Natural killer cell (primary cell): ENCODE measurements at regions not wholly inside any gene's neighbourhood (a gene's known extent, or its start where the extent isn't known, plus 50 kb on each side); places are given as distances from the start of the nearest gene placed in this dataset.

Experiments used
- ATAC-seq, 3 donors: fragments of 150-1000 bp in 2 of 3; fragments of 200-7000 bp in 1 of 3; cut with Tn5 transposase; 1 replicate in 1 of 3; 2 replicates in 2 of 3; pipeline ENCODE4 v1.10.0; 2021; ENCODE audit warnings: mild to moderate bottlenecking in 2 of 3, moderate library complexity in 2 of 3
- DNase-seq, 2 donors: peaks; one replicate each; pipeline versions ENCODE4 v3.0.0 to v3.0.0-alpha.2; 2013 to 2021; ENCODE audit warnings: mixed read lengths in 1 of 2
- H3K27ac ChIP-seq: one replicate; pipeline ENCODE4 v1.5.1; 2013; ENCODE audit warnings: mild to moderate bottlenecking, low read length
- H3K27me3 ChIP-seq: one replicate; pipeline ENCODE4 v1.6.1; 2013; ENCODE audit warnings: low read length; ENCODE audit not compliant: control insufficient read depth, insufficient read depth
- H3K36me3 ChIP-seq: one replicate; pipeline ENCODE4 v1.6.1; 2013; ENCODE audit warnings: low read length; ENCODE audit not compliant: control insufficient read depth, insufficient read depth
- H3K4me1 ChIP-seq: one replicate; pipeline ENCODE4 v1.6.1; 2013; ENCODE audit warnings: low read length; ENCODE audit not compliant: control insufficient read depth, insufficient read depth
- H3K4me3 ChIP-seq: one replicate; pipeline ENCODE4 v1.5.1; 2013; ENCODE audit warnings: low read length
- H3K9me3 ChIP-seq: one replicate; pipeline ENCODE4 v1.6.1; 2013; ENCODE audit warnings: low read length; ENCODE audit not compliant: control insufficient read depth, insufficient read depth
- H3K27ac Mint-ChIP-seq, 2 donors: one replicate each; pipeline ENCODE4 v1.8.0; 2022; ENCODE audit warnings: mild to moderate bottlenecking in 2 of 2, mixed read lengths in 2 of 2, moderate library complexity in 1 of 2
- H3K27me3 Mint-ChIP-seq, 2 donors: one replicate each; pipeline ENCODE4 v1.8.0; 2022; ENCODE audit warnings: low read depth in 2 of 2, mixed read lengths in 2 of 2
- H3K36me3 Mint-ChIP-seq: one replicate; pipeline ENCODE4 v1.8.0; 2022; ENCODE audit warnings: mixed read lengths
- H3K4me1 Mint-ChIP-seq, 2 donors: one replicate each; pipeline ENCODE4 v1.8.0; 2022; ENCODE audit warnings: mixed read lengths in 2 of 2
- H3K4me3 Mint-ChIP-seq: one replicate; pipeline ENCODE4 v1.8.0; 2022; ENCODE audit warnings: mild to moderate bottlenecking, moderate library complexity, mixed read lengths
- H3K9me3 Mint-ChIP-seq, 2 donors: one replicate each; pipeline ENCODE4 v1.8.0; 2022; ENCODE audit warnings: mixed read lengths in 2 of 2
- CTCF ChIP-seq: fragments of 200-600 bp; IDR thresholded peaks from one replicate; pipeline ENCODE4 v1.8.0; 2022; ENCODE audit warnings: antibody characterized with exemption
- WGBS: methylation state at CpG from one replicate; pipeline ENCODE4 v1.1.7; 2013; ENCODE audit warnings: missing lambda C conversion rate; ENCODE audit not compliant: insufficient coverage; 5-methylcytosine and 5-hydroxymethylcytosine counted together
- intact Hi-C: fragments of 100-400 bp; cut with micrococcal nuclease; formaldehyde crosslinking; loops from one replicate; pipeline ENCODE4 v1.14.2; 2022

DNA sequence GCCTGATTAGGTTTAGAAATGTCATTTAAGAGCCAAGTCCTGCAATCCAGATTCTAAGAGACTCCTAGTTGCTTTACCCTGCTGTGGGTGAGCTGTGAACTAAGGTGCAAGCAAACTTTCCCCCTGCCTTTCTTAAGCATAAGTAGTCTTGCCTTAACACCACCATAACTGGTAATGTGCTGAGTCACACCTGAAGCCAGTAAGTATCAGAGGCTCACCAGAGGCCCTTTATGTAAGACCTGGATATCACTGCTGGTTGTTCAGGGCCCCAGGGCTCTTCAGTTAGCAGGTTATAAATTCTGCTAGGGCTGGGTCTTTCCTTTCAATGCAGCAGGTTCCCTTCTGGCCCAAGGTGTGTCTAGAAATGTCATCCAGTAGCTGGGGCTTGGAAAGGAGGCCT, 509.9 kb downstream of the VGLL3 start:
- peaks cover 24 to 37% of the 10 kb centered on the region in 2 donors for H3K9me3 Mint-ChIP-seq

GRCh38 chr3:86464180-86464579, 526.8 kb downstream of the VGLL3 start:
- ATAC-seq: no peak
- Mint-ChIP-seq H3K9me3 (peaks cover 0 to 7% of the 10 kb centered on the region in 2 donors), H3K36me3 (no peaks in the 10 kb centered on the region), H3K4me3 (no peak overlapping the region), H3K27ac (no peak overlapping the region), H3K4me1 (no peaks in the 10 kb centered on the region), H3K27me3 (no peaks in the 10 kb centered on the region)
- H3K27me3 ChIP-seq: no peaks in the 10 kb centered on the region
- no peaks in the 10 kb centered on the region for H3K9me3 ChIP-seq
- no peak overlapping the region for H3K27ac ChIP-seq
- DNase-seq: no peak
- H3K4me1 ChIP-seq: no peaks in the 10 kb centered on the region
- no peak for TF ChIP-seq CTCF
- no peak overlapping the region for H3K4me3 ChIP-seq
- H3K36me3 ChIP-seq: no peaks in the 10 kb centered on the region
- intact Hi-C loops: no loop called here

More for the DNA sequence above, 509.9 kb downstream of the VGLL3 start:
- no peaks in the 10 kb centered on the region for H3K27me3 Mint-ChIP-seq
- H3K27me3 ChIP-seq: no peaks in the 10 kb centered on the region
- no peak overlapping the region for H3K27ac Mint-ChIP-seq
- no peak for DNase-seq
- peaks cover 24% of the 10 kb centered on the region for H3K36me3 Mint-ChIP-seq
- no peak for TF ChIP-seq CTCF
- intact Hi-C loops: no loop called here
- no peaks in the 10 kb centered on the region for H3K4me1 Mint-ChIP-seq
- H3K36me3 ChIP-seq: no peaks in the 10 kb centered on the region
- no peak overlapping the region for H3K4me3 ChIP-seq
- no peaks in the 10 kb centered on the region for H3K4me1 ChIP-seq
- H3K9me3 ChIP-seq: peaks cover 10% of the 10 kb centered on the region
- no peak overlapping the region for H3K27ac ChIP-seq
- no peak overlapping the region for H3K4me3 Mint-ChIP-seq
- ATAC-seq: no peak

- no peak for TF ChIP-seq CTCF
- H3K4me3 Mint-ChIP-seq: no peak overlapping the region
- Histone ChIP-seq H3K4me3 (no peak overlapping the region), H3K9me3 (peaks cover 4% of the 10 kb centered on the region), H3K27me3 (no peaks in the 10 kb centered on the region), H3K36me3 (no peaks in the 10 kb centered on the region), H3K27ac (no peak overlapping the region), H3K4me1 (no peaks in the 10 kb centered on the region)
- H3K27ac Mint-ChIP-seq: no peak overlapping the region
- peaks cover 6 to 18% of the 10 kb centered on the region in 2 donors for H3K9me3 Mint-ChIP-seq
- DNase-seq (no peak), ATAC-seq (no peak)
- 81% methylated on average over 3 of the region's 3 CpGs for WGBS
- H3K36me3 Mint-ChIP-seq: no peaks in the 10 kb centered on the region
- H3K27me3 Mint-ChIP-seq: no peaks in the 10 kb centered on the region
- intact Hi-C loops: no loop called here
- H3K4me1 Mint-ChIP-seq: no peaks in the 10 kb centered on the region
These were observed 539.2 kb downstream of the VGLL3 start for GRCh38 chr3:86451749-86452148.

GRCh38 chr3:86438544-86438943, 552.4 kb downstream of the VGLL3 start:
- no peaks in the 10 kb centered on the region for H3K4me1 Mint-ChIP-seq
- peaks cover 6% of the 10 kb centered on the region for H3K36me3 Mint-ChIP-seq
- 88% methylated on average over 2 of the region's 3 CpGs for WGBS
- no peak overlapping the region for H3K4me3 ChIP-seq
- intact Hi-C loops: no loop called here
- peaks cover 3 to 10% of the 10 kb centered on the region in 2 donors for H3K9me3 Mint-ChIP-seq
- no peaks in the 10 kb centered on the region for H3K27me3 ChIP-seq
- ATAC-seq (no peak), DNase-seq (no peak)
- no peak overlapping the region for H3K4me3 Mint-ChIP-seq
- H3K27me3 Mint-ChIP-seq: no peaks in the 10 kb centered on the region
- no peaks in the 10 kb centered on the region for H3K4me1 ChIP-seq
- H3K9me3 ChIP-seq: no peaks in the 10 kb centered on the region
- no peak overlapping the region for H3K27ac ChIP-seq
- no peak for TF ChIP-seq CTCF
- H3K27ac Mint-ChIP-seq: no peak overlapping the region
- H3K36me3 ChIP-seq: no peaks in the 10 kb centered on the region
